HCT116 (cell line): ENCODE measurements at regions not wholly inside any gene's neighbourhood (a gene's known extent, or its start where the extent isn't known, plus 50 kb on each side); places are given as distances from the start of the nearest gene placed in this dataset.

Source experiments
- POLR2AphosphoS5 ChIP-seq: IDR thresholded peaks from 2 replicates; pipeline ENCODE4 v1.6.1; 2011; ENCODE audit warnings: mild to moderate bottlenecking, low read depth, low read length, moderate library complexity
- SIN3A ChIP-seq: IDR thresholded peaks from 2 replicates; pipeline ENCODE4 v1.6.1; 2012; ENCODE audit warnings: low read depth

DNA sequence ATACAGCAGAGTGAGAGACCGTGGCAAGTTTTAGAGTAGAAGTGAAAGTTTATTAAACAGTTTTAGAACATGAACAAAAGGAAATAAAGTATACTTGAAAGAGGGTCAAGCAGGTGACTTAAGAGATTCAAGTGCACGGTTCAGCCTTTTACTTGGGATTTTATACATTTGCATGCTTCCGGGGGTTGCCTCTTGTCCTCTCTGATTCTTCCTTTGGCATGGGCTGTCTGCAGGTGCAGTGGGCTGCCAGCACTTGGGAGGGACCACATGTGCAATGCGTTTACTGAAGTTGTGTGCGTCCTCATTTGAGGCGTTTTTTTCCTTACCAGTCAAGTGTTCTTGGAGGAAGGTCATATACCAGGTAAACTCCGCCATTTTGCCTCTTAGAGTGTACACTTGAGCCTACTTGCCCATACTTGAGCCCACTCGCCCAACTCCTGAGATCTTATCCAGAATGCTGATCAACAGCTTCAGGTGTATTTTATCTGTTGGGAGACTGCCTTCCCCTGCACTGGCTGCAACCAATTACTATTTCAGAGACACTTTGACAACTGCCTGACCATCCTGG lies 195.2 kb downstream of the IRX5 start:
- TF ChIP-seq POLR2AphosphoS5 (no peak), SIN3A (no peak)
